Astrocyte of the hippocampus (primary cell): ENCODE measurements at regions not wholly inside any gene's neighbourhood (a gene's known extent, or its start where the extent isn't known, plus 50 kb on each side); places are given as distances from the start of the nearest gene placed in this dataset.
"Not testable (repeated sequence)": the region's sequence is repeated elsewhere in the genome, so short reads cannot be mapped to it uniquely, and the experiment has no call there.

Source experiments
- DNase-seq: peaks from one replicate; pipeline ENCODE4 v3.0.0; 2011; ENCODE audit warnings: low read depth, low spot score

GRCh38 chr15:85264614-85265190 is 115.7 kb upstream of the AKAP13 start:
- not testable (repeated sequence) for DNase-seq

DNA sequence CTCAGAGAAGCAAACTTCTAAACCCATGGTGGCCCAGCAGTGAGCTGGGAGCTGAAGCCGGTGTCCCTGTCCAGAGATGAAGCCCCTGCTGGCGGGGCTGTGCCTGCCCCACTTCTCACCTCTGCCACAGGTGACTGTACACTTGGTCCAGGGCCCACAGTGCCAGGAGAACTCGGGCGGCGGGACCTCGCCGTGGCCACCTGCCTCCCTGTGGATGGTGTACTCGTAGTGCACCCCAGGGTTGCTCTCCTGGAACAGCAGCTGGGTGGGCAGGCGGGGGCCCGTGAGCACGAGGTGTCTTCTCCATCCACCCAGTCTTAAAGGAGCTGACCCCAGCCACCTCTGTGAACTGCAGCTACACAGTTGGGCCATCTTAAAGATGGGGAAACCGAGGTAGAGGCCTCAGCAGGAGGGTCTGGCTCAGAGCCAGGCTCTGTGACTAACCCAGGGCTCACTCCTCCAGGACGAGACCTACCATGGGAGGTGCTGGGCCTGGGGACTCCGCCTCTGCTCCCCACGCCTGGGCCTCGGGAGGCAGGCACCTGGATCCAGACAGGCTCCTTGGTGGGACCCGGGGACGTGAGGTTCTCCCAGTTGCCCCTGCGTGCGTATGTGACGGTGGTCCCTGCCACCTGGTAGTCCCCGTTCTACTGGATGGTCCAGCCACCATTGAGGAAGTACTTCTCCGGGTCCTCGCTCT is 113.1 kb upstream of the AKAP13 start:
- not testable (repeated sequence) for DNase-seq

GRCh38 chr15:85274315-85275050 is 105.9 kb upstream of the AKAP13 start:
- no peak for DNase-seq

- DNase-seq: no peak
Measured at GRCh38 chr15:85276508-85276907, 103.9 kb upstream of the AKAP13 start.

- no peak for DNase-seq
Measured at GRCh38 chr15:85276921-85277320, 103.5 kb upstream of the AKAP13 start.

DNA sequence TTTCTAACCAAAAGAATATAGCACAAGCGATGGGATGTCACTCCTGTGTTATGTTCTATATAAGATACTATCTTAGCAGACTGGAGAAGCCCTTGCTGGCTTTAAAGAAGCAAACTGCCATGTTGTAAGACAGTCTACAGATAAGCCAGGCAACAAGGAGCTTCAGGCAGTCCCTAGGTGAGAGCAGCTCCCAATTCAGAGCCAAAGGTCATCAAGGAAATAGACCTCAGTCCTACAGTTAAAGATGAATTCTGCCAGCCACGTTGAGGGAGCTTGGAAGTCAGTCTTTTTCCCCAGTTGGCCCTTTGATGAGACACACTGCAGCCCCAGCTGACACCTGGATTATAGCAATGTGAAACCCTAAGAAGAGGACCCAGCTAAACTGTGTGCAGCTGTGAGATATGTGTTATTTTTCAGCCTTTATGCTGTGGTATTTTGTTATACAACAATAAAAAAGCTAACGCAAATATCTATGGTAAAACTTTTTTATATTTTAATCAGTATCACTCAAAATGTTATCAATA is 102.5 kb upstream of the AKAP13 start:
- DNase-seq: no peak

DNA sequence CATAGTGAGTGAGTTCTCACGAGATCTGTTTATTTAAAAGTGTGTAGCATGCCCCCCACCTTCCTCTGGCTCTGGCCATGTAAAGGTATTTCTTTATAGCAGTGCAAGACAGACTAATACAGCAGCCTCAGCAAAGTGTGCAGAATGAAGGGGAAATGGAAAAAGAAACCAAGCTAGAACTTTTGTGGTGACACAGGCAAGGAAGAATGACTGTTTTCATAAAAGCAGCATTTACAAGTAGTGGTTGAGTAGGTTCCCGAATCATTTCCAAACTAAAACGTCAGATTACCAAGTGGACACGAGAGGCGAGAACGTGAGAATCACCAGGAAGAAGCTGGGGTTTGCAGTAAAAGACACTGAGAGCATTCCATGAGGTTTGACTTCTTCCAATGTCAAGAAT is 100.2 kb upstream of the AKAP13 start:
- DNase-seq: no peak

- DNase-seq: no peak
Measured at GRCh38 chr15:85281293-85281882, 99.0 kb upstream of the AKAP13 start.

DNA sequence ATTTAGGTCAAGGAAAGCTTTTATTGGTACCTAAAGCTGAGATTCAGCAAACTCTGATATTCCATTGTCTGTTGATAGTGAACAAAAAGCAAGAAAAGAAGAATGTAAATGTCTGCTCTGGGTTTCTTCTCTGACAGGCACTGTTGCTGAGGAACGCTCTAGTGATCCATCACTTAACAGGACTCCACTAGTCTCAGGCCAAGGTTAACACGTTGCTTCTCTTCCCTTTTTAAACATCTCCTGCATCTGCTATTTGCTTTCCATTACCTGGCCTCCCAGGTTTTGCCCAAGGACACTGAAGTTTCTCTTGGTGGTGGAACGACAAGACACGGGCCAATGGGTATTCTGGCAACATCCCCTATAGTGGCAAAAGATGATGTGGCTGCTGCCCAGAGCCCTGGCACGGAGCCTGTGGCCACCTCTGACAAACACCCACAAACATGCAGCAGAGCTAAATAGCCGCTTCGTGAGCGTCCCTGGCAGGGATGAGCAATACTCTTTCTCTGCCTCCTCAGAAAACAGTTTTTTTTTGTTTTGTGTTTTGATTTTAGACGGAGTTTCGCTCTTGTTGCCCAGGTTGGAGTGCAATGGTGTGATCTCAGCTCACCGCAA is 97.8 kb upstream of the AKAP13 start:
- peak; percentile 86 for DNase-seq

DNA sequence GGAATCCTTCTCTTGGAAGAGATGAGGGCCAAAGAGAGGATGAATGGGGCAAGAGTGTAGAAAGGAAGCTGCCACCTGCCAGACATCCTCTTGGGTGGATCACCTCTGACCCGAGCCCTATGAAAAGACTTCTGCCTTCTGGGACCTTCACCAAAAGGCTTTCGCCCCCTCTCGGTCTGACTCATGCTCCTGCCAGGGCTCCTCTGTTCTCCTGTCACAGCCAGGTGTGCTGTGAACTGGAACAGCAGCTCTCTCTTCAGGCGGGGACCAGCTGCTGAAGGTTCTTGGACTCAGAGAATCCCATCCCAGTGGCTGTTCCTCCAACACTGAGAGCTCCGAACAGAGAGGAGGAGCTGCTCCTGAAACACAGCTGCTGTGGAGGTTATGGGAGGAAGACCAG is 96.6 kb upstream of the AKAP13 start:
- DNase-seq: not testable (repeated sequence)

GRCh38 chr15:85284497-85284896 is 95.9 kb upstream of the AKAP13 start:
- no peak for DNase-seq

- DNase-seq: peak; percentile 76
Measured at GRCh38 chr15:85289677-85290365, 90.6 kb upstream of the AKAP13 start.

DNA sequence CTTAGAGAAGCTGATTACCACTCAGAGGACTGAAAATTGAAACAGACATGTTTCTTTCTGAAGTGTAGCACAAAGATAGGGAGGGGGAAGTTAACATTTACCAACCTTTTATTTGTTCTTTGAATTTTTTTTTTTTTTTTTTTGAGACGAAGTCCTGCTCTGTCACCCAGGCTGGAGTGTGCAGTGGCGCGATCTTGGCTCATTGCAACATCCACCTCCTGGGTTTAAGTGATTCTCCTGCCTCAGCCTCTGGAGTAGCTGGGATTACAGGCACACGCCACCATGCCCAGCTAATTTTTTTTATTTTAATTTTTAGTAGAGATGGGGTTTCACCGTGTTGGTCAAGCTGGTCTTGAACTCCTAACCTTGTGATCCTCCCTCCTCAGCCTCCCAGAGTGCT is 87.8 kb upstream of the AKAP13 start:
- not testable (repeated sequence) for DNase-seq

- DNase-seq: peak; percentile 88
Measured at GRCh38 chr15:85296615-85297402, 83.6 kb upstream of the AKAP13 start.

- DNase-seq: no peak
Measured at GRCh38 chr15:85297537-85297936, 82.9 kb upstream of the AKAP13 start.

DNA sequence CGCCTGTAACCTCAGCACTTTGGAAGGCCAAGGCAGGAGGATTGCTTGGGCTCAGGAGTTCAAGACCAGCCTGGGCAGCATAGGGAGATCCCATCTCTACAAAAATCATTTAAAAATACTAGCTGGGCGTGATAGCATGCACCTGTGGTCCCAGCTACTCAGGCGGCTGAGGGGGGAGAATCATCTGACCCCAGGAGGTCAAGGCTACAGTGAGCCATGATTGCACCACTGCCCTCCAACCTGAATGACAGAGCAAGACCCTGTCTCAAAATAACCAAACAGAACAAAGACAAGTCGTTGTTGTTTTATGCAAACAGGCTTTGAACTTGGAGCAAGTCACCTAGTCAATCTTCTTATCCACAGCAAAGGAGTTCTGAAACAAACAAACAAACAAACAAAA is 82.0 kb upstream of the AKAP13 start:
- DNase-seq: no peak

- no peak for DNase-seq
Measured at GRCh38 chr15:85298941-85299340, 81.5 kb upstream of the AKAP13 start.

DNA sequence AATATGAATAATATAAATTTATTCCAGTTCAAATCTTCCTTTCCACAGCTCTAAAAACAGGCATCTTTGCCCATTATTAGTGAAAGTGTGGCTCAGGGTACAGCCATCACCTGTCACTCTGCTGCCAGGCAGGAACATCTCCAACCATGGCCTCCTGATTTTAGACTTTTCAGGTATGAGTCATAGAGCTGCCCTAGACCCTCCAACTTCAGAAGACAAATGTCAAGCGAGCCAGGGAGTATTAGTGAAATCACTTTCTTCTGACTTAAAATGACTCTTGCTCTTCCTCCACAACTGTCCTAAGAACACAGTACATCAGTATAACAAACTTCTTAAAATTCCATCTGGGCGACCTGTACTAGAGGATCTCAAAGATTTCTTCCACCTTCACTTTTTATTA is 78.1 kb upstream of the AKAP13 start:
- no peak for DNase-seq

DNA sequence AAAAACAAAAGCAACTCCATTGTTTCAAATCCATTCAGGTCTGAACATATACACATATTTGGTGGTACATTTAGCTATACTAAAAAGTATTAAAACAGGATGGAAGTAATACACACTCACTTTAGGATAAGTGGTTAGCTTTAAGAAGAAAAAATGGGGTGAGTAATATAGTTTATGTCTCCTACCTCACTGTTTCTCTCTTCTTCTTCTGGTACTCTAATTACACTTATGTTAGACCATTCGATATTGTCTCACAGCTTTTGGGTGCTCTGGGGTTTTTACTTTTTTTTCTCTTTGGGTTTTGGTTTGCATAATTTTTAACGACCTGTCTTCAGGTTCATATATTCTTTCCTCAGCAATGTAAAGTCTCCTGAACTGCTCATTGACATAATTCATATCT is 75.4 kb upstream of the AKAP13 start:
- DNase-seq: no peak

DNA sequence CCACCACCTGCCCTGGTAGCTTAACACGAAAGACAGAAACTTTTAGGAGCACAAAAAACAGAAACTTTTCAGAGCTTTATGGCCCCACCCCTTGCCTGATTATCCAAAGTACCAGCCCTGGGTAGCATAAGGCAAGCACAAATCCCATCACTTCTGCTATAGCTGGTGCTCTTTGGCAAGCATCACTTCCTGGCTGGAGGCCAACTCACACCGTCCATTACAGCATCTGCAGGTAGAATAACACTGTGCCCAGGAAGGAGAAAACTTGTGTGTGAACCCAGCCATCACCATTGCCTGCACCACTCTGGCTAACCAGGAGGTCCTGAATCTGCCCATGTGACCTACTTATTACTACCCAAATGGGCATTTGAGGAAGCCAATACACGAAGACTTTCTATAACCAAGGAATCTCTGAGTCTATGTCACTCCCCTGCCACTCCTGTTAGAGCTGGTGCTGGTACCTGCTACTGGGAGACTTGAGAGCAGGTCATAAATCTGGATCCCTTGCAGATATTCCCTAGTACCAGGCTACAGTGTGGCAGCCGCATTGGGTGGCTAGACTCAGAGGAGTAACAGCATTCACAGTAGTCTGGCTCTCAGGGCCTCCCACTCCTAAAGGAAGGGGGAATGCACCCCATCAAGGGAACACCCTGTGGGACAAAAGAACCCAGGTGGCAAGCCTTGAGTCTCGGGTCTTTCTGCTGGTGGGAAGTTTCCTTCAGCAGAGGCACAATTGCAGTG is 73.3 kb upstream of the AKAP13 start:
- no peak for DNase-seq
